Right lobe of liver (tissue), 6 donors: ENCODE measurements at regions not wholly inside any gene's neighbourhood (a gene's known extent, or its start where the extent isn't known, plus 50 kb on each side); places are given as distances from the start of the nearest gene placed in this dataset.
A peak's percentile ranks its signal among the peaks of the same experiment; 100 is the strongest.
"Not testable (repeated sequence)": the region's sequence is repeated elsewhere in the genome, so short reads cannot be mapped to it uniquely, and the experiment has no call there.

Experiments
- ATAC-seq, 4 donors: fragments of 200-7000 bp; cut with Tn5 transposase; one replicate each; pipeline ENCODE4 v1.9.1; 2020; ENCODE audit warnings: mild to moderate bottlenecking in 4 of 4, moderate library complexity in 4 of 4
- DNase-seq, 3 donors: peaks; one replicate each; pipeline ENCODE4 v3.0.0-alpha.2; 2020
- H3K27ac ChIP-seq, 3 donors: fragments of 200-600 bp; one replicate each; pipeline ENCODE4 v1.8.0; 2022
- H3K27me3 ChIP-seq, 2 donors: fragments of 200-600 bp; one replicate each; pipeline ENCODE4 v1.8.0; 2022
- H3K36me3 ChIP-seq, 4 donors: fragments of 200-600 bp; sonication (generic) in 1 of 4; one replicate each; pipeline versions ENCODE4 v1.5.1 to v1.8.0; 2017 to 2022; ENCODE audit warnings: control low read depth in 1 of 4
- H3K4me1 ChIP-seq, 4 donors: fragments of 200-600 bp; sonication (generic) in 1 of 4; one replicate each; pipeline versions ENCODE4 v1.5.1 to v1.8.0; 2017 to 2022; ENCODE audit warnings: control low read depth in 1 of 4
- H3K4me3 ChIP-seq, 3 donors: fragments of 200-600 bp; one replicate each; pipeline ENCODE4 v1.8.0; 2022
- H3K9me3 ChIP-seq, 4 donors: fragments of 200-600 bp; sonication (generic) in 1 of 4; one replicate each; pipeline versions ENCODE4 v1.5.1 to v1.8.0; 2017 to 2022; ENCODE audit warnings: control low read depth in 1 of 4
- CTCF ChIP-seq, 4 donors: fragments of 200-600 bp in 3 of 4; fragments of 450-650 bp in 1 of 4; IDR thresholded peaks; one replicate each; pipeline versions ENCODE4 v1.5.1 to v1.8.0; 2016 to 2022; ENCODE audit warnings: antibody characterized with exemption in 4 of 4, mild to moderate bottlenecking in 2 of 4
- POLR2A ChIP-seq: fragments of 450-650 bp; IDR thresholded peaks from one replicate; pipeline ENCODE4 v1.6.1; 2017; ENCODE audit warnings: antibody characterized with exemption, mild to moderate bottlenecking
- WGBS: methylation state at CpG from one replicate; pipeline ENCODE4 v1.1.6; 2018; ENCODE audit warnings: low coverage, low lambda C conversion rate; ENCODE audit not compliant: insufficient coverage; ENCODE audit errors: missing lambda C conversion rate; 5-methylcytosine and 5-hydroxymethylcytosine counted together
- intact Hi-C, 2 donors: fragments of 100-400 bp; cut with DNase I; formaldehyde crosslinking; loops; one replicate each; pipeline versions ENCODE4 v1.11.2 to v1.14.1; 2022
- donor health status: DM: no; HTN: yes; CAD: no.
- donor health status: DM: no; HTN: no; CAD: no.
- donor health status: DM: no; HTN: no; CAD: no.
- donor health status: DM: no; HTN: yes; CAD: no.
- donor health status: DM: no; HTN: yes; CAD: no.

- Histone ChIP-seq H3K4me3 (no peak overlapping the region), H3K27me3 (no peaks in the 10 kb centered on the region), H3K4me1 (no peaks in the 10 kb centered on the region), H3K36me3 (no peaks in the 10 kb centered on the region), H3K9me3 (no peaks in the 10 kb centered on the region), H3K27ac (no peak overlapping the region)
- intact Hi-C loops: no loop called here
- TF ChIP-seq CTCF (IDR thresholded peaks at IDR 0.05): no peak
- no peak for TF ChIP-seq POLR2A
- WGBS: 52% methylated on average over 16 of the region's 34 CpGs
- ATAC-seq (no peak), DNase-seq (peak in 1 of 3 donors; percentile 34)
Observed at GRCh38 chr7:409339-410281, 110.0 kb downstream of the PDGFA start.

- no peak for TF ChIP-seq CTCF (IDR thresholded peaks at IDR 0.05)
- 43% methylated on average over 1 of the region's 20 CpGs for WGBS
Observed at GRCh38 chr7:410395-410910, 109.2 kb downstream of the PDGFA start.

GRCh38 chr7:411116-411515, 108.5 kb downstream of the PDGFA start:
- DNase-seq, H3K4me3 ChIP-seq, intact Hi-C loops, H3K36me3 ChIP-seq, ATAC-seq, H3K27ac ChIP-seq, H3K4me1 ChIP-seq, H3K27me3 ChIP-seq, H3K9me3 ChIP-seq: not testable (repeated sequence)
- 100% methylated on average over 3 of the region's 24 CpGs for WGBS

More at GRCh38 chr7:410395-410910, 109.2 kb downstream of the PDGFA start:
- H3K27me3 ChIP-seq: no peaks in the 10 kb centered on the region
- peak in 2 of 3 donors; percentile 10 to 35 for DNase-seq
- no peak overlapping the region for H3K27ac ChIP-seq
- H3K36me3 ChIP-seq: no peaks in the 10 kb centered on the region
- ATAC-seq: peak in 2 of 4 donors; percentile 8 to 13
- no peaks in the 10 kb centered on the region for H3K4me1 ChIP-seq
- intact Hi-C loops: no loop called here
- no peak overlapping the region for H3K4me3 ChIP-seq
- no peaks in the 10 kb centered on the region for H3K9me3 ChIP-seq

- no peak for TF ChIP-seq POLR2A
- TF ChIP-seq CTCF (IDR thresholded peaks at IDR 0.05): no peak
- 78% methylated on average over 11 of the region's 29 CpGs for WGBS
- ATAC-seq (no peak), DNase-seq (peak in 2 of 3 donors; percentile 15 to 36)
- Histone ChIP-seq H3K27me3 (no peaks in the 10 kb centered on the region), H3K4me3 (no peak overlapping the region), H3K27ac (no peak overlapping the region), H3K4me1 (no peaks in the 10 kb centered on the region), H3K9me3 (no peaks in the 10 kb centered on the region), H3K36me3 (no peaks in the 10 kb centered on the region)
- intact Hi-C loops: no loop called here
Observed at GRCh38 chr7:411677-412312, 107.9 kb downstream of the PDGFA start.

- no peak for ATAC-seq
- no peak overlapping the region for H3K4me3 ChIP-seq
- H3K27ac ChIP-seq: no peak overlapping the region
- H3K36me3 ChIP-seq: no peaks in the 10 kb centered on the region
- no peaks in the 10 kb centered on the region for H3K9me3 ChIP-seq
- intact Hi-C loops: no loop called here
- no peak for TF ChIP-seq POLR2A
- TF ChIP-seq CTCF (IDR thresholded peaks at IDR 0.05): no peak
- WGBS: 92% methylated on average over 5 of the region's 13 CpGs
- DNase-seq: peak in 1 of 3 donors; percentile 42
- no peaks in the 10 kb centered on the region for H3K4me1 ChIP-seq
- H3K27me3 ChIP-seq: no peaks in the 10 kb centered on the region
Observed at GRCh38 chr7:412313-412710, 107.3 kb downstream of the PDGFA start.
